ENCODE measurements at regions not wholly inside any gene's neighbourhood (a gene's known extent, or its start where the extent isn't known, plus 50 kb on each side); places are given as distances from the start of the nearest gene placed in this dataset.

DNA sequence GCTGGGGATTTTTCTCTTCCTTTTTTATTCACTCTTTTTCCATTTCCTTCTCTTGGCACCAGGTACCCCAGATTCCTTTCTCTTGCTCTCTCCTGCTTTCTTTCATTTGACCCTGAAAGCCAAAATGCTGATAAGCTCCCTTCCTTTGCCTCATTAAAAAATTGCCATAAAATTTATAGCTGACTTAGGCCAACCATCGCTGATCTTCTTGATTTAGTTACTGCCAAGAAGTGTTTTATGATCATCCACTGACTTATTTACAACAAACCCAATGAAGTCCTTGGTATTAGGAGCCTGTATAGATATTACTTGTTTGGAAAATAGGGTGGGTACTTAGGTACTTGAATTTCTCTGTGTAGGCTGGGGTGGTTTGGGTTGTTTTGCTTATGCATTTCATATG lies 173.2 kb upstream of the PHYHIPL start:
- TF ChIP-seq, protein P1, sequence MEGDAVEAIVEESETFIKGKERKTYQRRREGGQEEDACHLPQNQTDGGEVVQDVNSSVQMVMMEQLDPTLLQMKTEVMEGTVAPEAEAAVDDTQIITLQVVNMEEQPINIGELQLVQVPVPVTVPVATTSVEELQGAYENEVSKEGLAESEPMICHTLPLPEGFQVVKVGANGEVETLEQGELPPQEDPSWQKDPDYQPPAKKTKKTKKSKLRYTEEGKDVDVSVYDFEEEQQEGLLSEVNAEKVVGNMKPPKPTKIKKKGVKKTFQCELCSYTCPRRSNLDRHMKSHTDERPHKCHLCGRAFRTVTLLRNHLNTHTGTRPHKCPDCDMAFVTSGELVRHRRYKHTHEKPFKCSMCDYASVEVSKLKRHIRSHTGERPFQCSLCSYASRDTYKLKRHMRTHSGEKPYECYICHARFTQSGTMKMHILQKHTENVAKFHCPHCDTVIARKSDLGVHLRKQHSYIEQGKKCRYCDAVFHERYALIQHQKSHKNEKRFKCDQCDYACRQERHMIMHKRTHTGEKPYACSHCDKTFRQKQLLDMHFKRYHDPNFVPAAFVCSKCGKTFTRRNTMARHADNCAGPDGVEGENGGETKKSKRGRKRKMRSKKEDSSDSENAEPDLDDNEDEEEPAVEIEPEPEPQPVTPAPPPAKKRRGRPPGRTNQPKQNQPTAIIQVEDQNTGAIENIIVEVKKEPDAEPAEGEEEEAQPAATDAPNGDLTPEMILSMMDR (IDR thresholded peaks at IDR 0.05; ENCODE audit: low read length, missing control alignments): no peak
- no peak for DNase-seq (ENCODE audit: low read depth)
- H3K4me3 ChIP-seq (replicated peaks; ENCODE audit: low read depth, low read length): no peak overlapping the region

DNA sequence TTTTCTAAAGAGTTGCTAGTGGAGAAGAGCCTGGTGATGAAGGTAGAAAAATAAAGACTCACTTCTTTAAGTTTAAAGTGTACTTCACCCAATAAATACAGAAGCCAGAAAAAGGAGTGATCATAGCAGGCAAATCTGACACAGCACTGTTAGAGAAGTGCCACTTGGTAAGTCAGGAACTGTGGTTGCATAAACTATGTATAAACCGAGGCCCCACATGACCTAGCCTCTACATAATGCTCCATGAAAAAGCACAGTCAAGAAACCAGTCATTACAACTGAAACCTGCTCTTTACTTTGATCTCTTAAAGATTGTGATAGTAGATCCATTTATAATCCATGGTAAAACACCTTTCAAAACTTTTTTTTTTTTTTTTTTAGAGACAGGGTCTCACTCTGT lies 172.1 kb upstream of the PHYHIPL start:
- no peak for DNase-seq (ENCODE audit: low read depth)
- TF ChIP-seq, protein P1 (IDR thresholded peaks at IDR 0.05; ENCODE audit: low read length, missing control alignments): no peak
- no peak overlapping the region for H3K4me3 ChIP-seq (replicated peaks; ENCODE audit: low read depth, low read length)

DNA sequence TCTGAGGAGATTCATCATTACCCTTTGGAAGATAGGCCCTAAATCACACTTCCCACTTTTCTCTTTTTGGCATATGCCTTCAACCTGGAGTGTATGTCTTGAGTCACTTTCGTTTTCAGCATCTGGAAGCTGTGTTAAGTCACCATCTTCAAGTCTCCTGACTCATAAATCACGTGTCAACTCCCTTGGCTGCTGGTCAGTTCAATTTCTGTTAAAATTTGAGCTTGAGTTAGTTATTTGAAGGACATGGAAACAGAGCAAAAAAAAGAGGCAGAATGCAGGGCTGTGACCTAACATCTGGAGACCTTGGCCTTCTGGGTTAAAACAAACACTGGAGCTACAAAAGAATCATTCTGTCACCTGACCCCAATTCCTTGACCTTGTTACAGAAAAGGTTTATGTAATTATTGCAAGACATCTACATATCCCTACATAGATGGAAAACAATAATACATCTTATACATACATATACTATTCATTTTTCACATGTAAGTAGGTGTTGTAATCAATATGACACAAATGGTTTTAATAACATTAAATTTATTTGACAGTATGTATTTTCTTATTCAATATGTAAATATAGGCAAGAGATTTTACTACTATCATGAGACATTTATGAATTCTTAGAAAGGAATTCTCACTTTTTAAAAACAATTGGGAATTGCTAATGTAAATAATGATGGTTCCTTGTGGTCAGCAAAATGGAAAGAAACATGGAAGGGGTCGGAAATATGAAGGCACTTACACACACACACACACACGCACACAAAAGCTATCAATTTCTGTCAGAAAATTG lies 169.7 kb upstream of the PHYHIPL start:
- peak; percentile 80 for DNase-seq (ENCODE audit: low read depth)
- TF ChIP-seq, protein P1 (IDR thresholded peaks at IDR 0.05; ENCODE audit: low read length, missing control alignments): no peak
- no peak overlapping the region for H3K4me3 ChIP-seq (replicated peaks; ENCODE audit: low read depth, low read length)

DNA sequence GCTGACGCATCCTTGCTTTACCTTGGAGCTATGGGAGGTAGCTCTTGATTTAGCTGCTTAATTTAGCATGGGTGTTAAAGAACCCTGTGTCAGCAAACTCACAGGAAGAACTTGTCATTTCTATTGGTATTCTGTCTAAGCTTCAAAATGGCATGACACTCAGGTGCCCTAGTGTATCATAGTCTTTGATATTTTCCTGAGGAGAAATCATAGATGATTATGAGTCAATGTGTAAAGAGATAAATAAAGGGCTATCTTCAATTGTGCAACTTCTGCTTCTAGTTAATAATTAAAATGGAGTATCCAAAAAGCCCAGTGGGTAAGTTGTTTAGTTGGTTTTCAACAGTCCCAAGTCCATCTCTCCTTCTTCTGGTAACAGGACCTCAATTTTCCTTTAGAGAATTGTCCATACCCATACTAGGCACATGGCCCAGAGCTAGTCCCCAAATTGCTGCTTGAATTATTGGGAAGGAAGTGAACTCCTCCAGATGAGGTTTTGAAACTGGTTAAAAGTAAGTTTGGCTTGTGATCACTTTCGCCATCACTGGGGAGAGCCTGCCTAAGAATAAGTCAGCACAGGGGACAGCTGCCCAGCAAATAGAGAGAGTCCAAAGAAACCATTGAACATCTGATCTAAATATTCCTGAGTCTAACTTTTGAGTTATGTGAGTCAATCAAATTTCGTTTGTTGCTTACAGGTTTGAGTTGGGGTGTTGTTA lies 169.0 kb upstream of the PHYHIPL start:
- TF ChIP-seq, protein P1 (IDR thresholded peaks at IDR 0.05; ENCODE audit: low read length, missing control alignments): no peak
- DNase-seq (ENCODE audit: low read depth): no peak
- no peak overlapping the region for H3K4me3 ChIP-seq (replicated peaks; ENCODE audit: low read depth, low read length)

DNA sequence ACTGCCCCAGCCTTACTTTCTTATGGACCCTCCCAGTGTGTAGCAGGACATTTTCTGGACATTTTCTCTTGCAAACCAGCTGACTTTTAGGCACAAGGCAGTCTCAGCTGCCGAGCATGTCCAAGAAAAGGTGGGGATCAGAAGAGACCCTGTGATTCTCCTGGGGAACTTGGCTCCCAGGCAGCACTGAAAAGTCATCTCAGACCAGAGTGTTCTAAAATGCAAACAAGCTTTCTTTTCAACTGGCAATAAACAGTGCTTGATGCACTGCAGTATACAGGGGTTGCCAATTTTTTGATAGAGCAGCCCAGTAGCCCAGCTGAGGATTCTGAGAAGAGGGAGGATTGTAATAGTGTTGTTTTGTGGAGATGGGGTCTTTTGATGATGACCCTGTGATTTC lies 168.0 kb upstream of the PHYHIPL start:
- TF ChIP-seq, protein P1 (IDR thresholded peaks at IDR 0.05; ENCODE audit: low read length, missing control alignments): no peak
- no peak for DNase-seq (ENCODE audit: low read depth)

DNA sequence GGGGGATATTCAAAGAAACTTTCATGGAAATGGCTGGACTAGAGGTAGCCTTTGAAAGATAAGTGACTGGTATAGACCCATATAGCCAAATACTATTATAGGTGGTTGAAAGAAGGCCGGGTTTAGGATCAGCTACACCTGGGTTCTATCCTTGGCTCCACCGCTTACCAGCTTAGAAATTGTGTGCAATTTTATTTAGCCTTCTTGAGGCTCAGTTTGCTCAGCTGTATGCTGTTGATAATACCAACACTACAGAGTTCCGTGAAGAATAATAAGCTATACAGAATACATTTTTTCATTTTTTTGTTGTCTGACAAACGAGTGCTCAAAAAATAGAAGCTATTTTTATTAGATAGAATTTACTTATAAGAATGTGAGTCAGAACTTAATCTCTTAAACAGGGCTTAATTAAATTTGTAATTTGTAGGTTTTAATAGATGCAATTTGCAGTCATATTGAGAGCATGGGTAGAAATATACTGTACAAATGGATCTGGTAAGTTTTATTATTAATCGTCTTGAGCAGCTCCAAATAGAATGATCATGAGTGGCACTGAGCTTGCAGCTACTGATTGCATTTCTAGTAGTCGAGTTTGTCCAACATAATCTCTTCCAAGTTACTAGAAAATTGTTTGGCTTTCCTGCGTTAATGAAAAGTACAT lies 164.3 kb upstream of the PHYHIPL start:
- TF ChIP-seq, protein P1 (IDR thresholded peaks at IDR 0.05; ENCODE audit: low read length, missing control alignments): no peak
- no peak for DNase-seq (ENCODE audit: low read depth)
- no peak overlapping the region for H3K4me3 ChIP-seq (replicated peaks; ENCODE audit: low read depth, low read length)

More for the DNA sequence above, 168.0 kb upstream of the PHYHIPL start:
- H3K4me3 ChIP-seq (replicated peaks; ENCODE audit: low read depth, low read length): no peak overlapping the region

Data from fibroblast of pulmonary artery (primary cell).